HL-60 (cell line): ENCODE measurements at regions not wholly inside any gene's neighbourhood (a gene's known extent, or its start where the extent isn't known, plus 50 kb on each side); places are given as distances from the start of the nearest gene placed in this dataset.

Experiments used
- CTCF ChIP-seq: IDR thresholded peaks from one replicate; pipeline ENCODE4 v1.5.1; 2011; ENCODE audit warnings: low read length, control low read depth, inconsistent platforms; ENCODE audit not compliant: insufficient read depth
- GABPA ChIP-seq: IDR thresholded peaks from 2 replicates; pipeline ENCODE4 v1.6.1; 2012; ENCODE audit warnings: low read depth
- POLR2AphosphoS5 ChIP-seq: IDR thresholded peaks from 2 replicates; pipeline ENCODE4 v1.6.1; 2012; ENCODE audit warnings: low read depth
- REST ChIP-seq: IDR thresholded peaks from 2 replicates; pipeline ENCODE4 v1.6.1; 2012; ENCODE audit warnings: low read depth; ENCODE audit not compliant: insufficient replicate concordance
- SPI1 ChIP-seq: IDR thresholded peaks from 2 replicates; pipeline ENCODE4 v1.6.1; 2012; ENCODE audit warnings: low read depth, mild to moderate bottlenecking, borderline replicate concordance

GRCh38 chr10:6920072-6921019, 340.3 kb upstream of the PRKCQ start:
- TF ChIP-seq CTCF (peak; percentile 34), POLR2AphosphoS5 (no peak), GABPA (no peak), REST (no peak), SPI1 (no peak)
